Natural killer cell (primary cell): ENCODE measurements at regions not wholly inside any gene's neighbourhood (a gene's known extent, or its start where the extent isn't known, plus 50 kb on each side); places are given as distances from the start of the nearest gene placed in this dataset.

Experiments used
- ATAC-seq, 3 donors: fragments of 150-1000 bp in 2 of 3; fragments of 200-7000 bp in 1 of 3; cut with Tn5 transposase; 1 replicate in 1 of 3; 2 replicates in 2 of 3; pipeline ENCODE4 v1.10.0; 2021; ENCODE audit warnings: mild to moderate bottlenecking in 2 of 3, moderate library complexity in 2 of 3
- DNase-seq, 2 donors: peaks; one replicate each; pipeline versions ENCODE4 v3.0.0 to v3.0.0-alpha.2; 2013 to 2021; ENCODE audit warnings: mixed read lengths in 1 of 2
- H3K27ac ChIP-seq: one replicate; pipeline ENCODE4 v1.5.1; 2013; ENCODE audit warnings: mild to moderate bottlenecking, low read length
- H3K27me3 ChIP-seq: one replicate; pipeline ENCODE4 v1.6.1; 2013; ENCODE audit warnings: low read length; ENCODE audit not compliant: control insufficient read depth, insufficient read depth
- H3K36me3 ChIP-seq: one replicate; pipeline ENCODE4 v1.6.1; 2013; ENCODE audit warnings: low read length; ENCODE audit not compliant: control insufficient read depth, insufficient read depth
- H3K4me1 ChIP-seq: one replicate; pipeline ENCODE4 v1.6.1; 2013; ENCODE audit warnings: low read length; ENCODE audit not compliant: control insufficient read depth, insufficient read depth
- H3K4me3 ChIP-seq: one replicate; pipeline ENCODE4 v1.5.1; 2013; ENCODE audit warnings: low read length
- H3K9me3 ChIP-seq: one replicate; pipeline ENCODE4 v1.6.1; 2013; ENCODE audit warnings: low read length; ENCODE audit not compliant: control insufficient read depth, insufficient read depth
- H3K27ac Mint-ChIP-seq, 2 donors: one replicate each; pipeline ENCODE4 v1.8.0; 2022; ENCODE audit warnings: mild to moderate bottlenecking in 2 of 2, mixed read lengths in 2 of 2, moderate library complexity in 1 of 2
- H3K27me3 Mint-ChIP-seq, 2 donors: one replicate each; pipeline ENCODE4 v1.8.0; 2022; ENCODE audit warnings: low read depth in 2 of 2, mixed read lengths in 2 of 2
- H3K36me3 Mint-ChIP-seq: one replicate; pipeline ENCODE4 v1.8.0; 2022; ENCODE audit warnings: mixed read lengths
- H3K4me1 Mint-ChIP-seq, 2 donors: one replicate each; pipeline ENCODE4 v1.8.0; 2022; ENCODE audit warnings: mixed read lengths in 2 of 2
- H3K4me3 Mint-ChIP-seq: one replicate; pipeline ENCODE4 v1.8.0; 2022; ENCODE audit warnings: mild to moderate bottlenecking, moderate library complexity, mixed read lengths
- H3K9me3 Mint-ChIP-seq, 2 donors: one replicate each; pipeline ENCODE4 v1.8.0; 2022; ENCODE audit warnings: mixed read lengths in 2 of 2
- CTCF ChIP-seq: fragments of 200-600 bp; IDR thresholded peaks from one replicate; pipeline ENCODE4 v1.8.0; 2022; ENCODE audit warnings: antibody characterized with exemption
- WGBS: methylation state at CpG from one replicate; pipeline ENCODE4 v1.1.7; 2013; ENCODE audit warnings: missing lambda C conversion rate; ENCODE audit not compliant: insufficient coverage; 5-methylcytosine and 5-hydroxymethylcytosine counted together
- intact Hi-C: fragments of 100-400 bp; cut with micrococcal nuclease; formaldehyde crosslinking; loops from one replicate; pipeline ENCODE4 v1.14.2; 2022

DNA sequence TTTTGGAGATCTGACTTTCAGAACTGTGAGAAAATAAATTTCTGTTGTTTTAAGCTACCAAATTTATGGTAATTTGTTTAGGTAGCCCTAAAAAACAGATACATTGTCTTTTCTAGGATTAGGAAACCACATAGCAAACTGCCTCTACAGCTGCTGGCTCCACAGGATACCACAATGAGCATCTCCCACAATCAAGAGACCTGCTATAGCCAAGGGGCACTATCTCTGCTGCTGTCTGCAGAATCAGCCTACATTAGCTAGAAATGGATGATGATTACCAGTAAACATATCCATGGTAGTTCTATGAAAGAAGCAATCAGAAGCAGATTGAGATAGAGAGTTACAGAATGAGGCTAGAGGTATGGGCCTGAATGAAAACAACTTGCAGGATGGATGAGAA is 244.4 kb upstream of the NDST4 start:
- no peaks in the 10 kb centered on the region for H3K27me3 Mint-ChIP-seq
- intact Hi-C loops, result no loop called here
- H3K4me3 ChIP-seq, result no peak overlapping the region

DNA sequence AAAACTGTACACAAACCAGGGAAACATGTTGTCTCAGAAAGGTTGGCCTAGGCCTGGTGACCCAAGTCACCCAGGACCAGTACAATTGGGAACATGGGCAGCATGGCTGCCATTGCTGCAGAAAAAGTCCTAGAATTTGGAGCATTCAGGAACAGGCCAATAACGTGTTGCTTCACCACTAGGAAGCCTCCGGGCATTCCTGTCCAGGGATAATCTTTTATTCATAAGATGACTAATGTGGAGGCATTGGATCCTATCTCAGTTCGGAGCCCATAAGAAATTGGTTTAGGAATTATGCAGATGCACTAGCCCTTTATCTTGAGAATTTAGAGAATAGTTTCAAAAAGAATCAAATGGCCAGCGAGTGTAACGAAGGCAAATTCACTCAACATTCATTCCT is 242.8 kb upstream of the NDST4 start:
- intact Hi-C loops, result no loop called here
- Histone ChIP-seq H3K36me3 (no peaks in the 10 kb centered on the region), H3K4me1 (no peaks in the 10 kb centered on the region), H3K27me3 (no peaks in the 10 kb centered on the region), H3K4me3 (no peak overlapping the region), H3K27ac (no peak overlapping the region), H3K9me3 (peaks cover 8% of the 10 kb centered on the region)
- Mint-ChIP-seq H3K4me3 (no peak overlapping the region), H3K27me3 (no peaks in the 10 kb centered on the region), H3K27ac (no peak overlapping the region), H3K4me1 (no peaks in the 10 kb centered on the region), H3K36me3 (peaks cover 22% of the 10 kb centered on the region), H3K9me3 (peaks cover 10 to 11% of the 10 kb centered on the region in 2 donors)
- DNase-seq, result no peak
- 90% methylated on average over 3 of the region's 5 CpGs for WGBS
- ATAC-seq, result no peak
- TF ChIP-seq CTCF, result no peak

More for the DNA sequence above, 244.4 kb upstream of the NDST4 start:
- H3K27ac Mint-ChIP-seq, result no peak overlapping the region
- H3K4me1 Mint-ChIP-seq, result no peaks in the 10 kb centered on the region
- Histone ChIP-seq H3K36me3 (no peaks in the 10 kb centered on the region), H3K9me3 (peaks cover 8% of the 10 kb centered on the region), H3K27me3 (no peaks in the 10 kb centered on the region), H3K4me1 (no peaks in the 10 kb centered on the region), H3K27ac (no peak overlapping the region)
- peaks cover 19% of the 10 kb centered on the region for H3K36me3 Mint-ChIP-seq
- TF ChIP-seq CTCF, result no peak
- H3K4me3 Mint-ChIP-seq, result no peak overlapping the region
- ATAC-seq (no peak), DNase-seq (no peak)
- peaks cover 6% of the 10 kb centered on the region in 2 donors for H3K9me3 Mint-ChIP-seq

DNA sequence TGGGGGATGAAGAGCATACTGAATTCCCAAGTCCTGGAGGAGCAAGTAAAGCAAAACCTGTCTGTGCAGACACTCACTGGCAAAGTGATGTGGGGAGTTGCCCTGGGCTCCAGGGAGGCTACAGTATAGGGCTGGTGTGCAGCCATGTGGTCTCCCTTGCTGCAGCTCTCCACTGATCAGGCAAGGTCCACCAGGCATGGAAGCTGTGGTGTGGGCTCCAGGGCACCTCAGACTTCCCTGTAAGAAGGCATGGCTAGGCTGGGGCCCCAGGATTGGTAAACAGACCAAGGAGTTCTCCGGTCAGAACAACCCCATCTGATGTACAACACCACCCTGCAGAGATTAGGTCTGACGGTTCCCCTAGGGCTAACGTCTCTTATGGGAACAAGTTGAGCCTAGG is 241.9 kb upstream of the NDST4 start:
- no peak overlapping the region for H3K4me3 Mint-ChIP-seq

More for the DNA sequence above, 241.9 kb upstream of the NDST4 start:
- H3K27me3 ChIP-seq, result no peaks in the 10 kb centered on the region
- 71% methylated on average over 3 of the region's 3 CpGs for WGBS
- peaks cover 8% of the 10 kb centered on the region for H3K9me3 ChIP-seq
- H3K4me1 Mint-ChIP-seq, result no peaks in the 10 kb centered on the region
- H3K27ac Mint-ChIP-seq, result no peak overlapping the region
- no peaks in the 10 kb centered on the region for H3K36me3 ChIP-seq
- no peak overlapping the region for H3K27ac ChIP-seq
- H3K27me3 Mint-ChIP-seq, result no peaks in the 10 kb centered on the region
- DNase-seq (no peak), ATAC-seq (no peak)
- intact Hi-C loops, result no loop called here
- peaks cover 10 to 11% of the 10 kb centered on the region in 2 donors for H3K9me3 Mint-ChIP-seq
- TF ChIP-seq CTCF, result no peak
- no peak overlapping the region for H3K4me3 ChIP-seq
- peaks cover 22% of the 10 kb centered on the region for H3K36me3 Mint-ChIP-seq
- H3K4me1 ChIP-seq, result no peaks in the 10 kb centered on the region
